ENCODE measurements at regions not wholly inside any gene's neighbourhood (a gene's known extent, or its start where the extent isn't known, plus 50 kb on each side); places are given as distances from the start of the nearest gene placed in this dataset.
"Not testable (repeated sequence)": the region's sequence is repeated elsewhere in the genome, so short reads cannot be mapped to it uniquely, and the experiment has no call there.

GRCh38 chr1:105591681-105592080, 1464.8 kb upstream of the PRMT6 start:
- Histone ChIP-seq H3K4me2 (ENCODE audit: low read depth, low read length, poor library complexity, severe bottlenecking) (no peak overlapping the region), H4K20me1 (ENCODE audit: insufficient read depth, low read depth, low read length) (no peaks in the 10 kb centered on the region), H3K36me3 (ENCODE audit: insufficient read depth, low read length) (no peaks in the 10 kb centered on the region), H3K9me2 (replicated peaks; ENCODE audit: insufficient read depth, low read length) (no peaks in the 10 kb centered on the region), H3K4me1 (ENCODE audit: low read length) (no peaks in the 10 kb centered on the region), H3K9me3 (ENCODE audit: low read length) (peaks cover 12% of the 10 kb centered on the region; the same call in 1 of the 2 replicates), H2AFZ (ENCODE audit: low read length) (no peak overlapping the region), H3K4me3 (ENCODE audit: low read length) (no peak overlapping the region), H3K79me2 (ENCODE audit: low read length) (no peaks in the 10 kb centered on the region), H3K9ac (ENCODE audit: low read length) (no peak overlapping the region), H3K27ac (ENCODE audit: low read length) (no peak overlapping the region), H3K27me3 (ENCODE audit: low read length) (no peaks in the 10 kb centered on the region)
- no peak for DNase-seq

- Histone ChIP-seq H3K9me3 (ENCODE audit: low read length) (peaks cover 10% of the 10 kb centered on the region), H3K4me1 (ENCODE audit: low read length) (no peaks in the 10 kb centered on the region), H2AFZ (ENCODE audit: low read length) (no peak overlapping the region), H3K27ac (ENCODE audit: low read length) (no peak overlapping the region), H3K9ac (ENCODE audit: low read length) (no peak overlapping the region), H4K20me1 (ENCODE audit: insufficient read depth, low read depth, low read length) (no peaks in the 10 kb centered on the region), H3K27me3 (ENCODE audit: low read length) (no peaks in the 10 kb centered on the region), H3K9me2 (replicated peaks; ENCODE audit: insufficient read depth, low read length) (no peaks in the 10 kb centered on the region), H3K36me3 (ENCODE audit: insufficient read depth, low read length) (no peaks in the 10 kb centered on the region), H3K79me2 (ENCODE audit: low read length) (no peaks in the 10 kb centered on the region), H3K4me3 (ENCODE audit: low read length) (no peak overlapping the region), H3K4me2 (ENCODE audit: low read depth, low read length, poor library complexity, severe bottlenecking) (no peak overlapping the region)
- DNase-seq = peak; percentile 47
Observed at GRCh38 chr1:105608713-105609112, 1447.8 kb upstream of the PRMT6 start.

- Histone ChIP-seq H4K20me1 (ENCODE audit: insufficient read depth, low read depth, low read length) (no peaks in the 10 kb centered on the region), H3K9me2 (replicated peaks; ENCODE audit: insufficient read depth, low read length) (no peaks in the 10 kb centered on the region), H3K79me2 (ENCODE audit: low read length) (no peaks in the 10 kb centered on the region), H2AFZ (ENCODE audit: low read length) (no peak overlapping the region), H3K27ac (ENCODE audit: low read length) (no peak overlapping the region), H3K36me3 (ENCODE audit: insufficient read depth, low read length) (no peaks in the 10 kb centered on the region), H3K4me2 (ENCODE audit: low read depth, low read length, poor library complexity, severe bottlenecking) (no peak overlapping the region), H3K4me3 (ENCODE audit: low read length) (no peak overlapping the region), H3K9ac (ENCODE audit: low read length) (no peak overlapping the region), H3K27me3 (ENCODE audit: low read length) (no peaks in the 10 kb centered on the region), H3K4me1 (ENCODE audit: low read length) (no peaks in the 10 kb centered on the region), H3K9me3 (ENCODE audit: low read length) (peaks cover 20% of the 10 kb centered on the region)
- no peak for DNase-seq
Observed at GRCh38 chr1:105626276-105626987, 1430.0 kb upstream of the PRMT6 start.

- DNase-seq; H3K9me2 ChIP-seq (replicated peaks; ENCODE audit: insufficient read depth, low read length); H3K36me3 ChIP-seq (ENCODE audit: insufficient read depth, low read length); H3K27ac ChIP-seq (ENCODE audit: low read length); H3K9me3 ChIP-seq (ENCODE audit: low read length); H3K4me2 ChIP-seq (ENCODE audit: low read depth, low read length, poor library complexity, severe bottlenecking); H3K4me1 ChIP-seq (ENCODE audit: low read length); H4K20me1 ChIP-seq (ENCODE audit: insufficient read depth, low read depth, low read length); H3K27me3 ChIP-seq (ENCODE audit: low read length); H3K79me2 ChIP-seq (ENCODE audit: low read length); H3K9ac ChIP-seq (ENCODE audit: low read length); H2AFZ ChIP-seq (ENCODE audit: low read length); H3K4me3 ChIP-seq (ENCODE audit: low read length): not testable (repeated sequence)
Observed at GRCh38 chr1:105631153-105631744, 1425.2 kb upstream of the PRMT6 start.

GRCh38 chr1:105632342-105633196, 1423.9 kb upstream of the PRMT6 start:
- Histone ChIP-seq H3K4me2 (ENCODE audit: low read depth, low read length, poor library complexity, severe bottlenecking) (no peak overlapping the region), H2AFZ (ENCODE audit: low read length) (no peak overlapping the region)

GRCh38 chr1:105636052-105636451, 1420.4 kb upstream of the PRMT6 start:
- H3K9ac ChIP-seq (ENCODE audit: low read length) = no peak overlapping the region
- H3K27ac ChIP-seq (ENCODE audit: low read length) = no peak overlapping the region
- no peaks in the 10 kb centered on the region for H3K9me2 ChIP-seq (replicated peaks; ENCODE audit: insufficient read depth, low read length)
- no peak overlapping the region for H3K4me2 ChIP-seq (ENCODE audit: low read depth, low read length, poor library complexity, severe bottlenecking)
- H3K9me3 ChIP-seq (ENCODE audit: low read length) = peaks cover 20% of the 10 kb centered on the region
- H3K4me3 ChIP-seq (ENCODE audit: low read length) = no peak overlapping the region
- H3K4me1 ChIP-seq (ENCODE audit: low read length) = no peaks in the 10 kb centered on the region
- no peak for DNase-seq
- no peaks in the 10 kb centered on the region for H3K27me3 ChIP-seq (ENCODE audit: low read length)
- H4K20me1 ChIP-seq (ENCODE audit: insufficient read depth, low read depth, low read length) = no peaks in the 10 kb centered on the region
- H3K79me2 ChIP-seq (ENCODE audit: low read length) = no peaks in the 10 kb centered on the region
- H2AFZ ChIP-seq (ENCODE audit: low read length) = no peak overlapping the region
- H3K36me3 ChIP-seq (ENCODE audit: insufficient read depth, low read length) = no peaks in the 10 kb centered on the region

More at GRCh38 chr1:105632342-105633196, 1423.9 kb upstream of the PRMT6 start:
- no peaks in the 10 kb centered on the region for H3K27me3 ChIP-seq (ENCODE audit: low read length)
- no peak overlapping the region for H3K9ac ChIP-seq (ENCODE audit: low read length)
- H3K9me3 ChIP-seq (ENCODE audit: low read length) = peaks cover 9% of the 10 kb centered on the region; the same call in 1 of the 2 replicates
- no peaks in the 10 kb centered on the region for H3K4me1 ChIP-seq (ENCODE audit: low read length)
- no peaks in the 10 kb centered on the region for H3K79me2 ChIP-seq (ENCODE audit: low read length)
- DNase-seq = no peak
- no peaks in the 10 kb centered on the region for H3K36me3 ChIP-seq (ENCODE audit: insufficient read depth, low read length)
- no peak overlapping the region for H3K4me3 ChIP-seq (ENCODE audit: low read length)
- no peaks in the 10 kb centered on the region for H3K9me2 ChIP-seq (replicated peaks; ENCODE audit: insufficient read depth, low read length)
- H3K27ac ChIP-seq (ENCODE audit: low read length) = no peak overlapping the region
- no peaks in the 10 kb centered on the region for H4K20me1 ChIP-seq (ENCODE audit: insufficient read depth, low read depth, low read length)

GRCh38 chr1:105641407-105641806, 1415.1 kb upstream of the PRMT6 start:
- Histone ChIP-seq H3K27me3 (ENCODE audit: low read length) (no peaks in the 10 kb centered on the region), H3K36me3 (ENCODE audit: insufficient read depth, low read length) (no peaks in the 10 kb centered on the region), H3K4me2 (ENCODE audit: low read depth, low read length, poor library complexity, severe bottlenecking) (no peak overlapping the region), H3K4me1 (ENCODE audit: low read length) (no peaks in the 10 kb centered on the region), H3K9me3 (ENCODE audit: low read length) (peaks cover 30% of the 10 kb centered on the region), H4K20me1 (ENCODE audit: insufficient read depth, low read depth, low read length) (no peaks in the 10 kb centered on the region), H2AFZ (ENCODE audit: low read length) (no peak overlapping the region), H3K9me2 (replicated peaks; ENCODE audit: insufficient read depth, low read length) (no peaks in the 10 kb centered on the region), H3K4me3 (ENCODE audit: low read length) (no peak overlapping the region), H3K27ac (ENCODE audit: low read length) (no peak overlapping the region), H3K79me2 (ENCODE audit: low read length) (no peaks in the 10 kb centered on the region), H3K9ac (ENCODE audit: low read length) (no peak overlapping the region)
- DNase-seq = no peak

- Histone ChIP-seq H3K27me3 (ENCODE audit: low read length) (no peaks in the 10 kb centered on the region), H3K9me2 (replicated peaks; ENCODE audit: insufficient read depth, low read length) (no peaks in the 10 kb centered on the region), H3K9ac (ENCODE audit: low read length) (no peak overlapping the region), H2AFZ (ENCODE audit: low read length) (no peak overlapping the region), H3K9me3 (ENCODE audit: low read length) (peaks cover 22% of the 10 kb centered on the region), H3K79me2 (ENCODE audit: low read length) (no peaks in the 10 kb centered on the region), H3K27ac (ENCODE audit: low read length) (no peak overlapping the region), H3K4me3 (ENCODE audit: low read length) (no peak overlapping the region), H4K20me1 (ENCODE audit: insufficient read depth, low read depth, low read length) (no peaks in the 10 kb centered on the region), H3K36me3 (ENCODE audit: insufficient read depth, low read length) (no peaks in the 10 kb centered on the region), H3K4me2 (ENCODE audit: low read depth, low read length, poor library complexity, severe bottlenecking) (no peak overlapping the region), H3K4me1 (ENCODE audit: low read length) (no peaks in the 10 kb centered on the region)
- no peak for DNase-seq
Observed at GRCh38 chr1:105652109-105652508, 1404.4 kb upstream of the PRMT6 start.

Measured in Karpas-422 (cell line).